Gastroesophageal sphincter (tissue), 3 donors: ENCODE measurements at regions not wholly inside any gene's neighbourhood (a gene's known extent, or its start where the extent isn't known, plus 50 kb on each side); places are given as distances from the start of the nearest gene placed in this dataset.

Source experiments
- CTCF ChIP-seq, 4 experiments: fragments of 200-600 bp in 2 of 4; fragments of 450-650 bp in 2 of 4; sonication (generic) in 1 of 4; IDR thresholded peaks; one replicate each; pipeline ENCODE4 v1.5.1; 2017 to 2019; ENCODE audit warnings: antibody characterized with exemption in 4 of 4, mild to moderate bottlenecking in 2 of 4, moderate library complexity in 2 of 4
- EP300 ChIP-seq: sonication (generic); formaldehyde crosslinking; IDR thresholded peaks from one replicate; pipeline ENCODE4 v1.6.1; 2017; ENCODE audit warnings: antibody characterized with exemption, mild to moderate bottlenecking
- POLR2A ChIP-seq, 2 donors: fragments of 450-650 bp; IDR thresholded peaks; one replicate each; pipeline ENCODE4 v1.6.1; 2017; ENCODE audit warnings: antibody characterized with exemption in 2 of 2, mild to moderate bottlenecking in 2 of 2, moderate library complexity in 1 of 2
- POLR2AphosphoS5 ChIP-seq: sonication (generic); formaldehyde crosslinking; IDR thresholded peaks from one replicate; pipeline ENCODE4 v1.6.1; 2017; ENCODE audit warnings: antibody characterized with exemption

- TF ChIP-seq CTCF (IDR thresholded peaks at IDR 0.05) (no peak), EP300 (no peak), POLR2A (IDR thresholded peaks at IDR 0.05) (no peak), POLR2AphosphoS5 (no peak)
These were observed 276.2 kb upstream of the TBC1D5 start for GRCh38 chr3:18018491-18019160.
